Stimulated activated memory B cell treated with anti-CD40 and anti-IgM and Interleukin-4, amounts not matched to agents 10 μg/mL and 1 μg/mL and 100 μg/mL, for 72 hours (primary cell): ENCODE measurements at regions not wholly inside any gene's neighbourhood (a gene's known extent, or its start where the extent isn't known, plus 50 kb on each side); places are given as distances from the start of the nearest gene placed in this dataset.

Experiments
- ATAC-seq: fragments of 150-1000 bp; cut with Tn5 transposase; 2 replicates; pipeline ENCODE4 v1.10.0; 2021
- H3K27ac Mint-ChIP-seq: one replicate; pipeline ENCODE4 v1.8.0; 2022; ENCODE audit warnings: mild to moderate bottlenecking, mixed read lengths
- H3K27me3 Mint-ChIP-seq: one replicate; pipeline ENCODE4 v1.8.0; 2022; ENCODE audit warnings: mixed read lengths
- H3K36me3 Mint-ChIP-seq: one replicate; pipeline ENCODE4 v1.8.0; 2022; ENCODE audit warnings: mixed read lengths
- H3K4me1 Mint-ChIP-seq: one replicate; pipeline ENCODE4 v1.8.0; 2022; ENCODE audit warnings: mixed read lengths
- H3K4me3 Mint-ChIP-seq: one replicate; pipeline ENCODE4 v1.8.0; 2022; ENCODE audit warnings: mild to moderate bottlenecking, moderate library complexity, mixed read lengths
- H3K9me3 Mint-ChIP-seq: one replicate; pipeline ENCODE4 v1.8.0; 2022; ENCODE audit warnings: mixed read lengths

- no peak for ATAC-seq
- no peaks in the 10 kb centered on the region for H3K9me3 Mint-ChIP-seq
- peaks cover 18% of the 10 kb centered on the region for H3K27me3 Mint-ChIP-seq
- no peaks in the 10 kb centered on the region for H3K36me3 Mint-ChIP-seq
- no peak overlapping the region for H3K27ac Mint-ChIP-seq
- no peak overlapping the region for H3K4me3 Mint-ChIP-seq
- H3K4me1 Mint-ChIP-seq: no peaks in the 10 kb centered on the region
Observed at GRCh38 chr6:166725571-166725970, 98.5 kb upstream of the RPS6KA2 start.

GRCh38 chr6:166724576-166724975, 97.5 kb upstream of the RPS6KA2 start:
- Mint-ChIP-seq H3K4me1 (no peaks in the 10 kb centered on the region), H3K9me3 (no peaks in the 10 kb centered on the region), H3K4me3 (no peak overlapping the region), H3K27me3 (peaks cover 18% of the 10 kb centered on the region), H3K36me3 (no peaks in the 10 kb centered on the region), H3K27ac (no peak overlapping the region)
- no peak for ATAC-seq

GRCh38 chr6:166722785-166723184, 95.7 kb upstream of the RPS6KA2 start:
- Mint-ChIP-seq H3K4me3 (no peak overlapping the region), H3K4me1 (no peaks in the 10 kb centered on the region), H3K27me3 (peaks cover 18% of the 10 kb centered on the region), H3K36me3 (no peaks in the 10 kb centered on the region), H3K9me3 (no peaks in the 10 kb centered on the region), H3K27ac (no peak overlapping the region)
- no peak for ATAC-seq

DNA sequence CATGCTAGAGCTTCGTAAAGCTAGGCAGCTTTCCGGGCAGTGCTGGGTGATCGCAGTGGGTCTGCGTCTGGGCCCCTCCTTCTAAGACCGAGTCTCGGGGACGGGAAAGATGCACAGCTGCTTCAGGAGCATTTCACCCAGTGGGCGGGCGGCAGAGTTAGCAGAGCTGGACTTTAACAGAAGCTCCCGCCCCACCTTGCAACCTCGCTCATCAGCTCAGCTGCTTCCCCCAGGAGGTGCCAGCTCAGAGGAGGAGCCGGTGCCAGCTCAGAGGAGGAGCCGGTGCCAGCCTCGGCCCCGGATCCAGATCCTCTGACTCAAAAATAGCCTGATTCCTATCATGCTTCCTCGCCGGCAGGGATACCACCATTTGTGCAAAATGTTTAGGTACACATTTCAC, 94.5 kb upstream of the RPS6KA2 start:
- H3K9me3 Mint-ChIP-seq: no peaks in the 10 kb centered on the region
- H3K4me1 Mint-ChIP-seq: no peaks in the 10 kb centered on the region
- H3K27ac Mint-ChIP-seq: no peak overlapping the region

GRCh38 chr6:166720856-166721255, 93.8 kb upstream of the RPS6KA2 start:
- Mint-ChIP-seq H3K4me3 (no peak overlapping the region), H3K27me3 (peaks cover 18% of the 10 kb centered on the region)

More for the DNA sequence above, 94.5 kb upstream of the RPS6KA2 start:
- Mint-ChIP-seq H3K4me3 (no peak overlapping the region), H3K27me3 (peaks cover 18% of the 10 kb centered on the region), H3K36me3 (no peaks in the 10 kb centered on the region)
- ATAC-seq: no peak

GRCh38 chr6:166719019-166719418, 92.0 kb upstream of the RPS6KA2 start:
- H3K36me3 Mint-ChIP-seq: no peaks in the 10 kb centered on the region
- H3K4me1 Mint-ChIP-seq: no peaks in the 10 kb centered on the region
- H3K27me3 Mint-ChIP-seq: peaks cover 9% of the 10 kb centered on the region
- no peak overlapping the region for H3K4me3 Mint-ChIP-seq
- H3K9me3 Mint-ChIP-seq: no peaks in the 10 kb centered on the region
- H3K27ac Mint-ChIP-seq: no peak overlapping the region
- no peak for ATAC-seq

More at GRCh38 chr6:166720856-166721255, 93.8 kb upstream of the RPS6KA2 start:
- Mint-ChIP-seq H3K27ac (no peak overlapping the region), H3K36me3 (no peaks in the 10 kb centered on the region), H3K9me3 (no peaks in the 10 kb centered on the region), H3K4me1 (no peaks in the 10 kb centered on the region)
- ATAC-seq: no peak

GRCh38 chr6:166718516-166718915, 91.5 kb upstream of the RPS6KA2 start:
- ATAC-seq: no peak
- Mint-ChIP-seq H3K36me3 (no peaks in the 10 kb centered on the region), H3K4me1 (no peaks in the 10 kb centered on the region), H3K27ac (no peak overlapping the region), H3K27me3 (peaks cover 7% of the 10 kb centered on the region), H3K4me3 (no peak overlapping the region), H3K9me3 (no peaks in the 10 kb centered on the region)

DNA sequence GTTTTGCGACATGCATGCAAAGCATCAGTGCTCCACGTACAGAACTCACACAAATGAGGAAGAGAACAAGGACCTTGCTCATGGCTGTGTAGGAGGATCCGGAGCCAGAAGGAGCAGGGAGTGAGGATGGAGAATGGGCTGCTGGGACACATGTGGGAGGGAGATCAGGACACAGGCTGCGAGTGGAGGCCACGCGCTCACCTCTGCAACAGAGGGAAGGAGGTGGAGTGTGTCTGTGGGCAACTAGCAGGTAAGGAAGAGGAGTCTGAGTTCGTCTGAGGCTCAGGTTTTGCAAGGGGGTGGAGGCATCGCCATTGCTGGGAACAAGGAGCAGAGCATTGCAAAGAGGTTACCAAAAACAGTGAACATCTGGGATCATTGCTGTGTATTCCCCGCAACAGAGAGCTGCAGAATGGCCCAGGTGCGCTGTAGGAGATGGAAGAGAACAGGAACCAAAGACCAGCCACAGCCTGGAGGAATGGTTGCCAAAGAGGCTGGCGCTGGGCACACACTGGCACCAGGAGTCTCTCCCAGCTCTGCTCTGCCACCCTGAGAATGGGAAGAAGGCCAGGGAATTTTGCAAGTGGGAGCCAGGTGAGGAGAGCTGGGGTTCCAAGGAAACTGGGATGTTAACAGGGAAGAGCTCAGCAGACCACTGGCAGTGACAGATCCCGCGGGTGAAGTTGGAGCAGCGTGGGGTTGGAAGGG, 90.0 kb upstream of the RPS6KA2 start:
- Mint-ChIP-seq H3K4me3 (no peak overlapping the region), H3K27me3 (no peaks in the 10 kb centered on the region), H3K9me3 (no peaks in the 10 kb centered on the region), H3K4me1 (no peaks in the 10 kb centered on the region), H3K27ac (no peak overlapping the region), H3K36me3 (no peaks in the 10 kb centered on the region)
- ATAC-seq: no peak

GRCh38 chr6:166715992-166716391, 88.9 kb upstream of the RPS6KA2 start:
- no peak for ATAC-seq
- H3K4me1 Mint-ChIP-seq: no peaks in the 10 kb centered on the region
- H3K27me3 Mint-ChIP-seq: no peaks in the 10 kb centered on the region
- peaks cover 8% of the 10 kb centered on the region for H3K9me3 Mint-ChIP-seq
- no peak overlapping the region for H3K4me3 Mint-ChIP-seq
- H3K27ac Mint-ChIP-seq: no peak overlapping the region
- H3K36me3 Mint-ChIP-seq: peaks cover 6% of the 10 kb centered on the region

- ATAC-seq: no peak
- no peak overlapping the region for H3K4me3 Mint-ChIP-seq
- no peak overlapping the region for H3K27ac Mint-ChIP-seq
- H3K9me3 Mint-ChIP-seq: peaks cover 9% of the 10 kb centered on the region
- peaks cover 6% of the 10 kb centered on the region for H3K36me3 Mint-ChIP-seq
- no peaks in the 10 kb centered on the region for H3K4me1 Mint-ChIP-seq
- no peaks in the 10 kb centered on the region for H3K27me3 Mint-ChIP-seq
Observed at GRCh38 chr6:166715065-166715464, 88.0 kb upstream of the RPS6KA2 start.

- Mint-ChIP-seq H3K27me3 (no peaks in the 10 kb centered on the region), H3K27ac (no peak overlapping the region), H3K9me3 (peaks cover 9% of the 10 kb centered on the region), H3K4me3 (no peak overlapping the region), H3K4me1 (no peaks in the 10 kb centered on the region), H3K36me3 (peaks cover 6% of the 10 kb centered on the region)
- ATAC-seq: no peak
Observed at GRCh38 chr6:166714581-166714980, 87.5 kb upstream of the RPS6KA2 start.

- Mint-ChIP-seq H3K4me3 (no peak overlapping the region), H3K27ac (no peak overlapping the region), H3K27me3 (no peaks in the 10 kb centered on the region), H3K4me1 (no peaks in the 10 kb centered on the region), H3K36me3 (peaks cover 6% of the 10 kb centered on the region), H3K9me3 (peaks cover 9% of the 10 kb centered on the region)
- no peak for ATAC-seq
Observed at GRCh38 chr6:166714187-166714510, 87.1 kb upstream of the RPS6KA2 start.

DNA sequence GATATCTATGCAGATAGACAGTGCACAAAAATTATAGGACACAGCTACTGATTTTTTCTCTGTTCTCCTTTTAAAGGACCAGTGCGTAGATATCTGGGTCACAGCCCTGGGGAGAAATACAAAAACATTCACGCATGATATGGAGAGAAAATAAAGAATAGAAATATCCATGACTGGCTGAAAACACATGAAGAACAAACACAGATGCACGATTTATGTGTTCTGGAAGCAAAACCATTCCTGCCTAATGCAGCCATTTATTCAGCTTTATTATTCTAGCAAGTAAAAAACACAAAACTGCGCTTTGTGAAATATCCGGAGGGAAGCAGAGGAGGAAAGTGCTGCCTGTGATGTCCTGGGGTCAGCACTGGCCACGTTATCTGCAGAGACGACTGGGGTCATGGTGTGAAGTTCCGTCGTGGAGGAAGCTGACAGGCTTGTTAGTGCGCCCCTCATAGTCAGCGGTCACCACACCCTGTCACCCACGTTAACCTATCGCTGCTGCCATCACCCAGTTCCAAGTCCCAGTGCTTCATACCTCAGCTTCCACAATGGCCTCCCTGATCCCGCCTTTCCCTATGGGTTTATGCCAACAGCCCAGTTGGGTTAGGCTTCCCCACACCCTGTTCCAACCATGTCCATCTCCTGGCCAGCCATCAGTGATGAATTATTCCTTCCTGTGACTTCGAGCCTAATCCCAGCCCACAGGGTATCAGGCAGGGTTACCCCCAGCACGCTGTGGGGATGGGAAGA, 86.6 kb upstream of the RPS6KA2 start:
- Mint-ChIP-seq H3K27ac (no peak overlapping the region), H3K4me1 (no peaks in the 10 kb centered on the region), H3K4me3 (no peak overlapping the region), H3K9me3 (peaks cover 9% of the 10 kb centered on the region), H3K27me3 (no peaks in the 10 kb centered on the region), H3K36me3 (peaks cover 6% of the 10 kb centered on the region)
- ATAC-seq: no peak

DNA sequence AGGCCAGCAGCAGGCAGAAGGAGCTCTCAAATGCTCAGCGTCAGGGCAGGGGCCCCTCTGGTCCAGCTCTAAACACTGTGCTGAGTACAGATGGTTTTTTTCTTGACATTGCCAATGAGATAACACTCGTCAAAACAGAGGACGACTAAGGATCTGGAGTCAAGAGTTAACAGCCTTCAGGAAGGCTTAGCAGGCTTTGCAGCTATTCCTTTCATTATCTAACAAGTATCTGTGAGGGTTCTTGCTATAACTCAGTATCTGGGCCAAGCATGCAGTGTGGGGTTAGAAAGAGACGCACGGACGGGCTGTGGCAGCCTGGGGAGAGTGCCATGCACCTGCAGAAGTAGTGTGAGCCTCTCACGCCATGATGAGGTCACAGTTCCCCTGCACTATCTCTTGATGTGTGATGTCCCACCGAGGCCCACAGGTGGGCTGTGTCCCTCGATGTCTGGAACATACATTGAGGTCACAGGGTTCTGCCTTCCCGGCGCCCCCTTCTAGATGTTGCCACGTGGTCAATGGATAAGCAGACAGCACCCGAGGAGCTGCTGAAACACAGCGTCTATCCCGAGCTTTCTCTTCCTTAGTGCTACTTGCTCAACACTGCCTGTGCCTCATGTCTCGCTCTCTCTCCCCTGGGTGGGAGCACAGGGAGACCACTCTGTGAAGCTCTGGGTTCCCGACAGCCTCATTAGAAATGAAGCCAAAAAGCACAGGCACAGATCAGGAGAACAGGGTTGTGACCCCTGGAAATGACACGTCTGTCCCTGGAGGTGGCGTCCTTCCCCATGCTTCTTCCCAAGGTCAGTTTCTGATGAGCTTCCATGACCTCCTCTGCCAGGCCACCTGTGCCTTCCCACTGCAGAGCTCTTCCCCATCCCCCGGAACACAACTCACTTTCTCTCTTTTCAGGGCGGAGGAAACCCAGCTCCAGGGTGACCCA, 85.5 kb upstream of the RPS6KA2 start:
- Mint-ChIP-seq H3K4me1 (no peaks in the 10 kb centered on the region), H3K4me3 (no peak overlapping the region), H3K27ac (no peak overlapping the region), H3K36me3 (peaks cover 6% of the 10 kb centered on the region), H3K9me3 (peaks cover 9% of the 10 kb centered on the region), H3K27me3 (no peaks in the 10 kb centered on the region)
- ATAC-seq: no peak

DNA sequence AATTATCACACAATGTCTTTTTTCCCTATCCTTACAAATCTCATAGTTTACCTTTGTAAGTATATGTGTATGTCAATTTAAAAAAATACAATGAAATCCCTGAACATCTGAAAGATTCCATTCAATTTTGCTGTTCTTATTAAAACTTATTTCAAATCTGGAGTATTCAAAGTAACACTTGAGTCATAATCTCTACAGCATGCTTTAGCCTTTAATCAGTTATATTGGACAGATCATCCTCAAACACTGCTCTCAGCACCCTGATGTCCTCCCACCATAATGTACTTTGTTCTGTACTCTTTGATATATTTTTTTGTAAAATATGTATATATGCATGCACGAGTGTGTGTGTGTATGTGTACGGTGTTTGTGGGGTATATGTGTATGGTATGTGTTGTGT, 83.0 kb upstream of the RPS6KA2 start:
- no peak overlapping the region for H3K27ac Mint-ChIP-seq
- peaks cover 20% of the 10 kb centered on the region for H3K27me3 Mint-ChIP-seq
- H3K36me3 Mint-ChIP-seq: peaks cover 10% of the 10 kb centered on the region
- no peak overlapping the region for H3K4me3 Mint-ChIP-seq
- peaks cover 7% of the 10 kb centered on the region for H3K4me1 Mint-ChIP-seq
- no peak for ATAC-seq
- H3K9me3 Mint-ChIP-seq: peaks cover 9% of the 10 kb centered on the region
